GM19239 (cell line): ENCODE measurements at regions not wholly inside any gene's neighbourhood (a gene's known extent, or its start where the extent isn't known, plus 50 kb on each side); places are given as distances from the start of the nearest gene placed in this dataset.

ENCODE experiments used
- DNase-seq: peaks from one replicate; pipeline ENCODE4 v3.0.0; 2011; ENCODE audit warnings: low spot score; ENCODE audit not compliant: insufficient read length
- FAIRE-seq: peaks from 2 replicates; lab custom pipeline; 2011; peaks lifted over from hg19 to GRCh38; lab: Jason Lieb, UNC

GRCh38 chr5:96287136-96287535 is 145.9 kb downstream of the PCSK1 start:
- FAIRE-seq (no peak), DNase-seq (no peak)

DNA sequence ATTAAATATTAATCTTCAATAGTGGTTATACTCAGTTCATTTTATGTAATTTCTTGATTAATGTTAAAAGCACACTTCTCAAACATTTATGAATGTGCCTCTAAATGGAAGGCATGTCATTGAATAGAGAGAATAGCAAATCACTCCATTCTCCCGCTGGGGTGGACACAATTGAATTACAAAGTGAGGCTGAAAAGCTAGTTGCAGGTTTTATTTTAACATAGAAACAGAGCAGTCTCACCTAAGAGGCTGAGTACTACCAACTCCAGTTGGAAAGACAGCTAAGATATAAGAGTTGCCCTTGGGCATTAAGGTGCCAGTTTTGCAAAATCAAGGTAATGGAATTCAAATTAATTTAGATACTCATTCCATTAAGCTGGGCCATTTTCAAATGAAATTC is 147.2 kb downstream of the PCSK1 start:
- FAIRE-seq: no peak
- DNase-seq: no peak

GRCh38 chr5:96284727-96285389 is 148.2 kb downstream of the PCSK1 start:
- DNase-seq: no peak
- FAIRE-seq: no peak

GRCh38 chr5:96283589-96283988 is 149.5 kb downstream of the PCSK1 start:
- FAIRE-seq: no peak
- no peak for DNase-seq

GRCh38 chr5:96282020-96282419 is 151.0 kb downstream of the PCSK1 start:
- no peak for DNase-seq
- no peak for FAIRE-seq

GRCh38 chr5:96280946-96281393 is 152.1 kb downstream of the PCSK1 start:
- DNase-seq (no peak), FAIRE-seq (no peak)

DNA sequence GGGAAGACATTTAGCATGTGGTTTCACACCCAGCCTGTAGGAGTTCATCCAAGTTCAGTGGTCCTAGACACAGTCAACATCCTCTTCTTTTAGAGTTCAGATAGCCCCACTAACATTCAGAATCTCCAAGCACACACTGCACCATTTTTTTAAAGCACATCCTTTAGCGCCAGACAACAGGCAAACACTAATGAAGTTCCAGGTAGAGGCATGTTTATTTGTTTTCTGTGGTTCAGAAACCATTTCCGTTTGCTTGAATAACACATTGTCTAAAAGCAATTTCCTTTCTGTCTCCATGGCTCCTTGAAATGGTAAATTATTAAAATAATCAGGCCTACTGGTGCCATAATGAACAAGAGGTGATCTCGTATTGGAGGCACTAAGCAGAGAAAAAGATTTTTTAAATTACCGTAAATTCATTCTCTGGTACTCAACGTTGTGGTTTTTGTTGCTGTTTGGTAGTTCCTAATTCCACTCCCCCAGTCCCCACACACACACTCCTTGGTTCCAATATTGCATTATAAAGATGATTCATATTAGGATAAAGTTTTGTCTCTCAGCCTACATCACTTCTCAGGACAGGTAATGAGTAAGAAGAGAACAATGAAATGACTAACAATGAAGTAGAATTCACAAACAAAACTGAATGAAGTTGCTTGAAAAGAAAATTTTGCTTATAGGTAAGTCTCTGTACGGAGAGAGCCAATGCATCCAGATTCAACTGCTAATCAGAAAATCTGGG is 153.1 kb downstream of the PCSK1 start:
- DNase-seq (no peak), FAIRE-seq (no peak)

- DNase-seq (no peak), FAIRE-seq (no peak)
Observed at GRCh38 chr5:96278981-96279380, 154.1 kb downstream of the PCSK1 start.

GRCh38 chr5:96275051-96275450 is 158.0 kb downstream of the PCSK1 start:
- FAIRE-seq (no peak), DNase-seq (no peak)

- DNase-seq (no peak), FAIRE-seq (no peak)
Observed at GRCh38 chr5:96265487-96265886, 167.6 kb downstream of the PCSK1 start.

GRCh38 chr5:96264047-96264446 is 169.0 kb downstream of the PCSK1 start:
- DNase-seq (no peak), FAIRE-seq (no peak)

- FAIRE-seq: no peak
- no peak for DNase-seq
Observed at GRCh38 chr5:96262105-96262504, 170.9 kb downstream of the PCSK1 start.

DNA sequence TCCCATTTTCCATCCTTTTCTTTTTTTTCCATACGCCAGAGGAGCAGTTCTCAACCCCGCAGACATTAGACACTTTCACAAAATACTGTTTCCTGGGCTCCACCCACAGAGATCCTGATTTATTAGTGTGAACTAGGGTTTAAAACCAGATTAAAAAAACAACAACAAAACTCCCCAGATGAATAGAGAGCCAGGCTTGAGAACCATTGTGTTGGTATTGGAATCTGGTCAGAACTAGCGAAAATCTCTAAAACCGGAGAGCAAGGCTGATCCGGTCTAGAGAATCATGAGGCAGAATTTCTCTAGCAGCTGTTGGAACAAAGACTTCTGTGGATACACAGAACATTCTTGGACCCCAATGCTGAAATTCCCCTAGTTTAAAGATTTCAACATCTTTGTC is 173.0 kb downstream of the PCSK1 start:
- no peak for DNase-seq
- FAIRE-seq: no peak

DNA sequence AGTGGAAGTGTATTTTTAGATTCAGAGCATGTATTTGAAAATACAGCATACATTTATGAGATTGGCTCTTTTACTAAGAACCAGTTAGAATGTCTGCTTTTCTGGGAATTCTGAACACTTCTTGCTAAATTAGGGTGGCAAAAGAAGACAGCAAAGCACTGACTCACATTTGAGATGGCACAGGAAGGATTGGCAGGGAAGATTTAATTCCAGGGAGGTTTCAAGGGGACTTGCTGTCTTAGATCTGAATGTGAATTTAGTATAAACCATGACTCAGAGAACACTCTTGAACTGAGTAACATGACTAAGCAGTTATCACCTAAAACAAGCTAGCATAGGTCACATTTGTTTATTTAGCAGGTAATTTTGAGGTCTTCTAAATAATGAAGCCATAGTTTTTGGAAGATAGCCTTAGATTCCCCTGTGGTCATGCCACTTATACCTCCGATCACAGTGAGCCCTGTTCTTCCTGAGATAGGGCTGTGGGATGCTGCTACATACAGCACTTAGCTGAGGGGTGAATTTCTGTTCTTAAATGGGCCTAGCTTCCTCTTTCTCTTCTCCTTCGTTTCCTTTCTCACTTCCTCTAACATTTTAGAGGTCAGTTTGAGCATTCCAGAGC is 173.8 kb downstream of the PCSK1 start:
- DNase-seq (no peak), FAIRE-seq (peak; percentile 14)

DNA sequence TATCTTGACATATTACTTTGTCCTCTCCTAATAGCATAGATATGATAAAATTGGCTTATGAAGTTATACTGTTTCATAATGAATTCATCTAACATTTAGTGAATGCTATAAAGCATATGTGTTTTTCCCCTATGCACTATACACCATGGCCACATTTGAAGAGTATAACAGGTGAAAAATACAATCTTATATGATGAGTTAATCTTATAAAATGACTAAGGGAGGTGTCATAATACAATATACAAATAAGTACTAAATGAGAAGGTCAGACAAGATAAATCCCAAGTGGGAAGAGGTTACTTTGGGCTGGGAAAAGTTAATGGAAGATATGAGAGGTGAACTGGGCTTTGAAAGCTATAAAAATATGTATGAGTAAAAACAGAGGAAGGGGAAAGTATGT is 174.4 kb downstream of the PCSK1 start:
- FAIRE-seq: no peak
- DNase-seq: no peak

GRCh38 chr5:96257904-96258303 is 175.1 kb downstream of the PCSK1 start:
- DNase-seq (no peak), FAIRE-seq (no peak)

GRCh38 chr5:96256795-96257470 is 176.1 kb downstream of the PCSK1 start:
- DNase-seq (no peak), FAIRE-seq (peak; percentile 47)

- DNase-seq (no peak), FAIRE-seq (no peak)
Observed at GRCh38 chr5:96254980-96255691, 177.9 kb downstream of the PCSK1 start.

DNA sequence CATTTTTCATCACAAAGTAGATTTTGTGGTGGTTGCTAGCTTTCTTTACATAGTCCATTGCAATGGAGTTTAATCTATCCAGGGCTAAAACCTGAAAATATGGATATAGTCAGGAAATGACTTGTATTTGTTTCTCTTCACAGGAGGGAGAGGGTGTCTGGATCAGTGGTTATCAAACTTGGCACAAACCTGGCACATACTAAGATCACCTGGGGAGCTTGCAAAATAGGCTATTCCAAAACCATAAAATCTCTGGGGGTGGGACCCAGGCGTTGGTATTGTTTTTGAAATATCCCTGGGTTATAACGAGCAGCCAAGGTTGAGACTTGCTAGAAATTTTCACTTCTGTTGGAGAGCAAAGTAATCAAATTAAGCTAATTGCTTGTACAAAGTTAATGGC is 179.9 kb downstream of the PCSK1 start:
- FAIRE-seq: no peak
- no peak for DNase-seq

DNA sequence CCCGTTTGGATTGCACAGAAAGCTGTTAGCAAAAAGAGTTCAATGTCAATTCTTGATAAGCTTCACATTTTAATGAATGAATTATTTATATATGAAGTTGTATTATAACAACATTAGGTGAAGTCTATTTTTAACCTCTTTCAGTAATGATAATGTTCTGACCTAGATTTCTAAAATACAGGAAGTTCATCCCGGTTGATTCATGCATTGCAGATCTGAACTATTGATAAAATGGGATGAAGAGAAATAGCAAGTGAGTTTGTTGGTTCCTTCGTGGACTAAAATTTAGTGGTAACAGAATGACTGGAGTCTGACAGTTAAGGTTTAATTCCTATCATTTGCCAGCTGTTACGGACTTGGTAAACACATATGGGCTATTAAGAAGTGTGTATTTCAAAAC is 180.5 kb downstream of the PCSK1 start:
- FAIRE-seq: no peak
- no peak for DNase-seq
